HEK293 (cell line): ENCODE measurements at regions not wholly inside any gene's neighbourhood (a gene's known extent, or its start where the extent isn't known, plus 50 kb on each side); places are given as distances from the start of the nearest gene placed in this dataset.

ENCODE experiments used
- CTCF ChIA-PET: fragments of 350-600 bp; formaldehyde crosslinking; extraction: SDS; loops from one replicate; lab custom pipeline; 2021; ENCODE audit warnings: antibody characterized with exemption; lab: Yijun Ruan, JAX
- POLR2A ChIA-PET: fragments of 300-600 bp; formaldehyde crosslinking; extraction: SDS; loops from one replicate; lab custom pipeline; 2020; ENCODE audit warnings: antibody characterized with exemption, inconsistent platforms; lab: Yijun Ruan, JAX
- H3K27ac ChIP-seq: fragments of 200-500 bp; sonication (Bioruptor generic); 2 replicates; pipeline ENCODE4 v1.5.1; 2014; ENCODE audit warnings: low read depth, low read length, control low read depth, inconsistent platforms; ENCODE audit errors: extremely low read depth
- H3K36me3 ChIP-seq, 2 experiments: fragments of 200-500 bp in 1 of 2; sonication (Bioruptor generic) in 1 of 2; 1 replicate in 1 of 2; 2 replicates in 1 of 2; pipeline ENCODE4 v1.5.1; 2014 to 2017; ENCODE audit warnings: inconsistent platforms in 2 of 2, low read length in 2 of 2; ENCODE audit not compliant: control insufficient read depth in 2 of 2, insufficient read depth in 1 of 2
- H3K4me1 ChIP-seq: fragments of 200-500 bp; sonication (Bioruptor generic); 2 replicates; pipeline ENCODE4 v1.5.1; 2014; ENCODE audit warnings: mild to moderate bottlenecking, low read length, inconsistent platforms; ENCODE audit not compliant: control insufficient read depth, insufficient read depth
- H3K4me3 ChIP-seq: 2 replicates; pipeline ENCODE4 v1.5.1; 2011; ENCODE audit warnings: low read depth, mild to moderate bottlenecking, control low read depth, low read length, moderate library complexity
- H3K9me3 ChIP-seq: fragments of 200-500 bp; sonication (Bioruptor generic); 2 replicates; pipeline ENCODE4 v1.5.1; 2014; ENCODE audit warnings: low read depth, low read length, inconsistent platforms; ENCODE audit not compliant: control insufficient read depth, insufficient read depth
- GFI1B ChIP-seq: fragments of 450-650 bp; formaldehyde crosslinking; IDR thresholded peaks from 2 replicates; pipeline ENCODE4 v1.5.1; 2016; ENCODE audit warnings: missing biosample characterization, missing genetic modification characterization
- KLF7 ChIP-seq: fragments of 450-650 bp; formaldehyde crosslinking; IDR thresholded peaks from 2 replicates; pipeline ENCODE4 v1.5.1; 2016; ENCODE audit warnings: missing biosample characterization, missing genetic modification characterization, borderline replicate concordance
- TCF7L2 ChIP-seq: IDR thresholded peaks from 2 replicates; pipeline ENCODE4 v1.6.1; 2011; ENCODE audit warnings: low read depth, mild to moderate bottlenecking, inconsistent platforms, low read length, moderate library complexity, borderline replicate concordance
- ZBTB7A ChIP-seq: fragments of 450-650 bp; formaldehyde crosslinking; IDR thresholded peaks from 2 replicates; pipeline ENCODE4 v1.5.1; 2016; ENCODE audit warnings: low read depth, missing biosample characterization, missing genetic modification characterization
- ZFP3 ChIP-seq: fragments of 450-650 bp; formaldehyde crosslinking; IDR thresholded peaks from 2 replicates; pipeline ENCODE4 v1.5.1; 2016; ENCODE audit warnings: low read depth, missing biosample characterization, missing genetic modification characterization
- ZNF19 ChIP-seq: fragments of 450-650 bp; formaldehyde crosslinking; IDR thresholded peaks from 2 replicates; pipeline ENCODE4; 2016; ENCODE audit warnings: missing biosample characterization, missing genetic modification characterization, low read depth
- ZNF2 ChIP-seq: fragments of 450-650 bp; formaldehyde crosslinking; IDR thresholded peaks from 2 replicates; pipeline ENCODE4 v1.5.1; 2016; ENCODE audit warnings: missing biosample characterization, missing genetic modification characterization
- ZNF302 ChIP-seq: fragments of 450-650 bp; formaldehyde crosslinking; IDR thresholded peaks from 2 replicates; pipeline ENCODE4 v1.5.1; 2016; ENCODE audit warnings: missing biosample characterization, missing genetic modification characterization, low read depth
- ZNF560 ChIP-seq: fragments of 450-650 bp; formaldehyde crosslinking; IDR thresholded peaks from 2 replicates; pipeline ENCODE4 v1.5.1; 2017; ENCODE audit warnings: missing biosample characterization, missing genetic modification characterization, borderline replicate concordance
- ZNF623 ChIP-seq: fragments of 450-650 bp; formaldehyde crosslinking; IDR thresholded peaks from 2 replicates; pipeline ENCODE4 v1.5.1; 2016; ENCODE audit warnings: missing biosample characterization, missing genetic modification characterization
- ZNF624 ChIP-seq: fragments of 450-650 bp; formaldehyde crosslinking; IDR thresholded peaks from 2 replicates; pipeline ENCODE4 v1.5.1; 2017; ENCODE audit warnings: missing biosample characterization, missing genetic modification characterization
- ZNF677 ChIP-seq: fragments of 450-650 bp; IDR thresholded peaks from 2 replicates; pipeline ENCODE4 v1.5.0; 2018; ENCODE audit warnings: missing biosample characterization, mild to moderate bottlenecking, missing genetic modification characterization, moderate library complexity
- ZNF76 ChIP-seq: fragments of 450-650 bp; formaldehyde crosslinking; IDR thresholded peaks from 2 replicates; pipeline ENCODE4; 2016; ENCODE audit warnings: low read depth, missing biosample characterization, missing genetic modification characterization, borderline replicate concordance
- ZNF837 ChIP-seq: fragments of 450-650 bp; formaldehyde crosslinking; IDR thresholded peaks from 2 replicates; pipeline ENCODE4 v1.5.1; 2016; ENCODE audit warnings: missing biosample characterization, missing genetic modification characterization
- TF ChIP-seq, protein P1 (sequence below): fragments of 450-650 bp; IDR thresholded peaks from 2 replicates; pipeline ENCODE4 v1.5.1; 2018; ENCODE audit warnings: missing biosample characterization, mild to moderate bottlenecking, missing genetic modification characterization
- TF ChIP-seq, protein P2 (sequence below): fragments of 450-650 bp; formaldehyde crosslinking; IDR thresholded peaks from 2 replicates; pipeline ENCODE4 v1.5.1; 2016; ENCODE audit warnings: missing biosample characterization, missing genetic modification characterization
- TF ChIP-seq, protein P3 (sequence below): fragments of 450-650 bp; formaldehyde crosslinking; IDR thresholded peaks from 2 replicates; pipeline ENCODE4 v1.5.1; 2017; ENCODE audit warnings: missing biosample characterization, missing genetic modification characterization
- TF ChIP-seq, protein P4 (sequence below): fragments of 450-650 bp; formaldehyde crosslinking; IDR thresholded peaks from 2 replicates; pipeline ENCODE4 v1.5.1; 2016; ENCODE audit warnings: missing biosample characterization, missing genetic modification characterization, borderline replicate concordance
- TF ChIP-seq, protein P5 (sequence below): fragments of 450-650 bp; formaldehyde crosslinking; IDR thresholded peaks from 2 replicates; pipeline ENCODE4 v1.5.1; 2016; ENCODE audit warnings: missing biosample characterization, missing genetic modification characterization

DNA sequence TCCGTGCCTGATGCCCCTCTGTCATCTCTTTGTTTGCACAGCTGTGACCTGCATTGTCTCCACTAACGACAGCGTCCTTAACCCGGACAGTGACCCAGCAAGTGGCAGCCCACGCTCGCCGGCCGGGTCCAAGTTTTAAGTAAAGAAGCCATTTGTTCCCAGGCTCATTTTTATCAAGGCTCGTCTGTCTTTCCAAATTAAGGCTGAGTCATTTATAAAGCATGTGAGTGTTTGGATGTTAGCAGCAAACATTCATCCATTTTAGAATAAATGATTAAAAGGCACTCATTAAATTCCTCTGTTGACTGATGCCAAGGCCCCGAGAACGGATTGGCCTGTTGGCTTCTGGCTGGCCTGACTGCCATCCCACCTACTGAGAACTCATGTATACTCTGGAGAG is 514.5 kb downstream of the NPHP4 start:
- Histone ChIP-seq H3K4me3 (no peak overlapping the region), H3K27ac (no peak overlapping the region), H3K36me3 (no peaks in the 10 kb centered on the region), H3K9me3 (no peaks in the 10 kb centered on the region), H3K4me1 (no peaks in the 10 kb centered on the region)
- ChIA-PET POLR2A (no interaction called here), CTCF (no interaction called here)
- no peak for TF ChIP-seq ZNF837 (tag by site-specific recombination)
- TF ChIP-seq ZFP3: no peak
- TF ChIP-seq, protein P1, sequence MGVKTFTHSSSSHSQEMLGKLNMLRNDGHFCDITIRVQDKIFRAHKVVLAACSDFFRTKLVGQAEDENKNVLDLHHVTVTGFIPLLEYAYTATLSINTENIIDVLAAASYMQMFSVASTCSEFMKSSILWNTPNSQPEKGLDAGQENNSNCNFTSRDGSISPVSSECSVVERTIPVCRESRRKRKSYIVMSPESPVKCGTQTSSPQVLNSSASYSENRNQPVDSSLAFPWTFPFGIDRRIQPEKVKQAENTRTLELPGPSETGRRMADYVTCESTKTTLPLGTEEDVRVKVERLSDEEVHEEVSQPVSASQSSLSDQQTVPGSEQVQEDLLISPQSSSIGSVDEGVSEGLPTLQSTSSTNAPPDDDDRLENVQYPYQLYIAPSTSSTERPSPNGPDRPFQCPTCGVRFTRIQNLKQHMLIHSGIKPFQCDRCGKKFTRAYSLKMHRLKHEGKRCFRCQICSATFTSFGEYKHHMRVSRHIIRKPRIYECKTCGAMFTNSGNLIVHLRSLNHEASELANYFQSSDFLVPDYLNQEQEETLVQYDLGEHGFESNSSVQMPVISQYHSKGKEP: no peak
- TF ChIP-seq, protein P2, sequence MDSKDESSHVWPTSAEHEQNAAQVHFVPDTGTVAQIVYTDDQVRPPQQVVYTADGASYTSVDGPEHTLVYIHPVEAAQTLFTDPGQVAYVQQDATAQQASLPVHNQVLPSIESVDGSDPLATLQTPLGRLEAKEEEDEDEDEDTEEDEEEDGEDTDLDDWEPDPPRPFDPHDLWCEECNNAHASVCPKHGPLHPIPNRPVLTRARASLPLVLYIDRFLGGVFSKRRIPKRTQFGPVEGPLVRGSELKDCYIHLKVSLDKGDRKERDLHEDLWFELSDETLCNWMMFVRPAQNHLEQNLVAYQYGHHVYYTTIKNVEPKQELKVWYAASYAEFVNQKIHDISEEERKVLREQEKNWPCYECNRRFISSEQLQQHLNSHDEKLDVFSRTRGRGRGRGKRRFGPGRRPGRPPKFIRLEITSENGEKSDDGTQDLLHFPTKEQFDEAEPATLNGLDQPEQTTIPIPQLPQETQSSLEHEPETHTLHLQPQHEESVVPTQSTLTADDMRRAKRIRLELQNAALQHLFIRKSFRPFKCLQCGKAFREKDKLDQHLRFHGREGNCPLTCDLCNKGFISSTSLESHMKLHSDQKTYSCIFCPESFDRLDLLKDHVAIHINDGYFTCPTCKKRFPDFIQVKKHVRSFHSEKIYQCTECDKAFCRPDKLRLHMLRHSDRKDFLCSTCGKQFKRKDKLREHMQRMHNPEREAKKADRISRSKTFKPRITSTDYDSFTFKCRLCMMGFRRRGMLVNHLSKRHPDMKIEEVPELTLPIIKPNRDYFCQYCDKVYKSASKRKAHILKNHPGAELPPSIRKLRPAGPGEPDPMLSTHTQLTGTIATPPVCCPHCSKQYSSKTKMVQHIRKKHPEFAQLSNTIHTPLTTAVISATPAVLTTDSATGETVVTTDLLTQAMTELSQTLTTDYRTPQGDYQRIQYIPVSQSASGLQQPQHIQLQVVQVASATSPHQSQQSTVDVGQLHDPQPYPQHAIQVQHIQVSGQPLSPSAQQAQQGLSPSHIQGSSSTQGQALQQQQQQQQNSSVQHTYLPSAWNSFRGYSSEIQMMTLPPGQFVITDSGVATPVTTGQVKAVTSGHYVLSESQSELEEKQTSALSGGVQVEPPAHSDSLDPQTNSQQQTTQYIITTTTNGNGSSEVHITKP (tag by site-specific recombination): no peak
- no peak for TF ChIP-seq ZNF677 (tag by site-specific recombination)
- TF ChIP-seq, protein P3, sequence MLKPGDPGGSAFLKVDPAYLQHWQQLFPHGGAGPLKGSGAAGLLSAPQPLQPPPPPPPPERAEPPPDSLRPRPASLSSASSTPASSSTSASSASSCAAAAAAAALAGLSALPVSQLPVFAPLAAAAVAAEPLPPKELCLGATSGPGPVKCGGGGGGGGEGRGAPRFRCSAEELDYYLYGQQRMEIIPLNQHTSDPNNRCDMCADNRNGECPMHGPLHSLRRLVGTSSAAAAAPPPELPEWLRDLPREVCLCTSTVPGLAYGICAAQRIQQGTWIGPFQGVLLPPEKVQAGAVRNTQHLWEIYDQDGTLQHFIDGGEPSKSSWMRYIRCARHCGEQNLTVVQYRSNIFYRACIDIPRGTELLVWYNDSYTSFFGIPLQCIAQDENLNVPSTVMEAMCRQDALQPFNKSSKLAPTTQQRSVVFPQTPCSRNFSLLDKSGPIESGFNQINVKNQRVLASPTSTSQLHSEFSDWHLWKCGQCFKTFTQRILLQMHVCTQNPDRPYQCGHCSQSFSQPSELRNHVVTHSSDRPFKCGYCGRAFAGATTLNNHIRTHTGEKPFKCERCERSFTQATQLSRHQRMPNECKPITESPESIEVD (tag by site-specific recombination): no peak
- no peak for TF ChIP-seq TCF7L2
- TF ChIP-seq ZNF623: no peak
- TF ChIP-seq, protein P4, sequence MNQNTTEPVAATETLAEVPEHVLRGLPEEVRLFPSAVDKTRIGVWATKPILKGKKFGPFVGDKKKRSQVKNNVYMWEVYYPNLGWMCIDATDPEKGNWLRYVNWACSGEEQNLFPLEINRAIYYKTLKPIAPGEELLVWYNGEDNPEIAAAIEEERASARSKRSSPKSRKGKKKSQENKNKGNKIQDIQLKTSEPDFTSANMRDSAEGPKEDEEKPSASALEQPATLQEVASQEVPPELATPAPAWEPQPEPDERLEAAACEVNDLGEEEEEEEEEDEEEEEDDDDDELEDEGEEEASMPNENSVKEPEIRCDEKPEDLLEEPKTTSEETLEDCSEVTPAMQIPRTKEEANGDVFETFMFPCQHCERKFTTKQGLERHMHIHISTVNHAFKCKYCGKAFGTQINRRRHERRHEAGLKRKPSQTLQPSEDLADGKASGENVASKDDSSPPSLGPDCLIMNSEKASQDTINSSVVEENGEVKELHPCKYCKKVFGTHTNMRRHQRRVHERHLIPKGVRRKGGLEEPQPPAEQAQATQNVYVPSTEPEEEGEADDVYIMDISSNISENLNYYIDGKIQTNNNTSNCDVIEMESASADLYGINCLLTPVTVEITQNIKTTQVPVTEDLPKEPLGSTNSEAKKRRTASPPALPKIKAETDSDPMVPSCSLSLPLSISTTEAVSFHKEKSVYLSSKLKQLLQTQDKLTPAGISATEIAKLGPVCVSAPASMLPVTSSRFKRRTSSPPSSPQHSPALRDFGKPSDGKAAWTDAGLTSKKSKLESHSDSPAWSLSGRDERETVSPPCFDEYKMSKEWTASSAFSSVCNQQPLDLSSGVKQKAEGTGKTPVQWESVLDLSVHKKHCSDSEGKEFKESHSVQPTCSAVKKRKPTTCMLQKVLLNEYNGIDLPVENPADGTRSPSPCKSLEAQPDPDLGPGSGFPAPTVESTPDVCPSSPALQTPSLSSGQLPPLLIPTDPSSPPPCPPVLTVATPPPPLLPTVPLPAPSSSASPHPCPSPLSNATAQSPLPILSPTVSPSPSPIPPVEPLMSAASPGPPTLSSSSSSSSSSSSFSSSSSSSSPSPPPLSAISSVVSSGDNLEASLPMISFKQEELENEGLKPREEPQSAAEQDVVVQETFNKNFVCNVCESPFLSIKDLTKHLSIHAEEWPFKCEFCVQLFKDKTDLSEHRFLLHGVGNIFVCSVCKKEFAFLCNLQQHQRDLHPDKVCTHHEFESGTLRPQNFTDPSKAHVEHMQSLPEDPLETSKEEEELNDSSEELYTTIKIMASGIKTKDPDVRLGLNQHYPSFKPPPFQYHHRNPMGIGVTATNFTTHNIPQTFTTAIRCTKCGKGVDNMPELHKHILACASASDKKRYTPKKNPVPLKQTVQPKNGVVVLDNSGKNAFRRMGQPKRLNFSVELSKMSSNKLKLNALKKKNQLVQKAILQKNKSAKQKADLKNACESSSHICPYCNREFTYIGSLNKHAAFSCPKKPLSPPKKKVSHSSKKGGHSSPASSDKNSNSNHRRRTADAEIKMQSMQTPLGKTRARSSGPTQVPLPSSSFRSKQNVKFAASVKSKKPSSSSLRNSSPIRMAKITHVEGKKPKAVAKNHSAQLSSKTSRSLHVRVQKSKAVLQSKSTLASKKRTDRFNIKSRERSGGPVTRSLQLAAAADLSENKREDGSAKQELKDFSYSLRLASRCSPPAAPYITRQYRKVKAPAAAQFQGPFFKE (tag by site-specific recombination): no peak
- no peak for TF ChIP-seq ZNF302 (tag by site-specific recombination)
- TF ChIP-seq ZNF2 (tag by site-specific recombination): no peak
- TF ChIP-seq ZNF76 (tag by site-specific recombination): no peak
- TF ChIP-seq, protein P5, sequence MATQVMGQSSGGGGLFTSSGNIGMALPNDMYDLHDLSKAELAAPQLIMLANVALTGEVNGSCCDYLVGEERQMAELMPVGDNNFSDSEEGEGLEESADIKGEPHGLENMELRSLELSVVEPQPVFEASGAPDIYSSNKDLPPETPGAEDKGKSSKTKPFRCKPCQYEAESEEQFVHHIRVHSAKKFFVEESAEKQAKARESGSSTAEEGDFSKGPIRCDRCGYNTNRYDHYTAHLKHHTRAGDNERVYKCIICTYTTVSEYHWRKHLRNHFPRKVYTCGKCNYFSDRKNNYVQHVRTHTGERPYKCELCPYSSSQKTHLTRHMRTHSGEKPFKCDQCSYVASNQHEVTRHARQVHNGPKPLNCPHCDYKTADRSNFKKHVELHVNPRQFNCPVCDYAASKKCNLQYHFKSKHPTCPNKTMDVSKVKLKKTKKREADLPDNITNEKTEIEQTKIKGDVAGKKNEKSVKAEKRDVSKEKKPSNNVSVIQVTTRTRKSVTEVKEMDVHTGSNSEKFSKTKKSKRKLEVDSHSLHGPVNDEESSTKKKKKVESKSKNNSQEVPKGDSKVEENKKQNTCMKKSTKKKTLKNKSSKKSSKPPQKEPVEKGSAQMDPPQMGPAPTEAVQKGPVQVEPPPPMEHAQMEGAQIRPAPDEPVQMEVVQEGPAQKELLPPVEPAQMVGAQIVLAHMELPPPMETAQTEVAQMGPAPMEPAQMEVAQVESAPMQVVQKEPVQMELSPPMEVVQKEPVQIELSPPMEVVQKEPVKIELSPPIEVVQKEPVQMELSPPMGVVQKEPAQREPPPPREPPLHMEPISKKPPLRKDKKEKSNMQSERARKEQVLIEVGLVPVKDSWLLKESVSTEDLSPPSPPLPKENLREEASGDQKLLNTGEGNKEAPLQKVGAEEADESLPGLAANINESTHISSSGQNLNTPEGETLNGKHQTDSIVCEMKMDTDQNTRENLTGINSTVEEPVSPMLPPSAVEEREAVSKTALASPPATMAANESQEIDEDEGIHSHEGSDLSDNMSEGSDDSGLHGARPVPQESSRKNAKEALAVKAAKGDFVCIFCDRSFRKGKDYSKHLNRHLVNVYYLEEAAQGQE (tag by site-specific recombination): no peak
- TF ChIP-seq GFI1B: no peak
- TF ChIP-seq ZNF19 (tag by site-specific recombination): no peak
- no peak for TF ChIP-seq KLF7 (tag by site-specific recombination)
- no peak for TF ChIP-seq ZNF560 (tag by site-specific recombination)
- no peak for TF ChIP-seq ZNF624
- TF ChIP-seq ZBTB7A (tag by site-specific recombination): no peak
